HG03342 (cell line): ENCODE measurements at regions not wholly inside any gene's neighbourhood (a gene's known extent, or its start where the extent isn't known, plus 50 kb on each side); places are given as distances from the start of the nearest gene placed in this dataset.
"Not testable (repeated sequence)": the region's sequence is repeated elsewhere in the genome, so short reads cannot be mapped to it uniquely, and the experiment has no call there.

ENCODE experiments used
- ATAC-seq: cut with Tn5 transposase; IDR thresholded peaks from one replicate; pipeline ENCODE4 v1.9.1; 2021; ENCODE audit warnings: mild to moderate bottlenecking, moderate library complexity; ENCODE audit not compliant: unreplicated experiment

DNA sequence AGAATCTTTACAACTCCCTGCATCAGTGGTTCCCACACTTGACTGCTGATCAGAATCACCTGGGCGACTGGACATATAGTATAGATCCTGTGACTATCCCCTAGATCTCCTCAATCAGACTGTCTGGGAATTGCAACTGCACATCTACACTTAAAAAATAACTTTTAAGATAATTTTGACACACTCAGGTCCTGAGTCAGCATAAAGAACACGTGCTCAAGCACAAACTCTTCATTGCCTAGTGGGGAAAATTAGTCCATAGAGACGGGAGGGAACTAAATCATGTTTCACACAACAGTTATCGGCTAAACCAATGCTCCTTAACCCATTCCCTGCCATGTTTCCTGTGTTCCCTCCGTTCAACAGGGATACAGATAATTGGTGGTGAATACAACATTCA is 243.5 kb upstream of the FGF13 start:
- ATAC-seq, result no peak

DNA sequence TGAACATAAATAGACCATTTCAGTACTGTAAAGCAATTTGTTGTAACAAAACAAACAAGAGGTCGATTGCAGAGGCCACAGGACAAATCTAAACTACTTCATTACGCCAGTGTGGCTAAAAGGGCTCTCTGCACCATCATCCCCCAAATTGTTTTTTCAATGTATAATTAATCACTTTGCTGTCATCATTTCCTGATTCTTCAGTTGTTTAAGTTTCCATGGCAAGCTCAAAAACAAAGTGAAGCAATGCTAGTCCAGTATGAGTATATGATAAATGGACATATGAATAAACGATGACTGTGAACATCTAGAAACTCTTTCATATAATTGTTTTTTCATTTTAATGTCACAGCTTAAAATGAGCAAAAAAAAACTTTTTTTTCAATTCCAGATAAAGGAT is 235.4 kb upstream of the FGF13 start:
- no peak for ATAC-seq

DNA sequence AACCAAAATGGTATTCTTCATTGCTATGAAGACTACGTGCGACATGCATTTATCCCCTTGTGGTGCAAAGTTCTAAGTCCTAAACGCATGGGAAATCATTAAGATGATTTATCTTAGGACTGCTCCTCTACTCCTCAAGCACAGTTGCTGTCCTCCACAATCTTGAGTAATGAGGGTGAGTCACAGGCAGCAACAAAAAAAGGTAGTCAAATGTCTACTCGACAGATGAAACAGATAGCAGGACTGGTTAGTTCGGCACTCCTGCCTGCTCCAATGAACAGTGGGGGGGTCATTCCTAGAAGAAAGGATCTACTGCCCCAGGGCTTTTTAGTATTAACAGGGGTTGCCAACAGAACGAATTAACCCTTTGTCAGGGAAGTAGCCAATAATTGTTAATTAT is 233.7 kb upstream of the FGF13 start:
- ATAC-seq, result no peak

DNA sequence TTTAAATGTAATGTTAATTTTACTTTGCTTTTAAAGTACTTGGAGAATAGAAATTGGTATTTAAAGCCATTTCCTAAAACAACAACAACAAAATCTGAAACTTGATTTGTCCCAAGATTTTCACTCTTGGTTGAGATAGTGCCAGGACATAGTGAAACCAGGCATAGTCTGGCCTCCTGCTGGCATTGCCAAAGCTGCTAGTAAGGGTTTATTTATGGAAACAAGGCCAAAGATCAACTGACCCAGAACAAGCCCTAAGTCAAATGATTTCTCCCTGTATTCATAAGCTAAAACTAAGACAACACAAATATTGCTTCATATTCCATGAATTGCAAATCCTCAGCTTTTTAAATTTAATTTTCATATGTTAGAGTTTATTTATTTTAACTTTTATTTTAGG is 227.5 kb upstream of the FGF13 start:
- ATAC-seq, result no peak

DNA sequence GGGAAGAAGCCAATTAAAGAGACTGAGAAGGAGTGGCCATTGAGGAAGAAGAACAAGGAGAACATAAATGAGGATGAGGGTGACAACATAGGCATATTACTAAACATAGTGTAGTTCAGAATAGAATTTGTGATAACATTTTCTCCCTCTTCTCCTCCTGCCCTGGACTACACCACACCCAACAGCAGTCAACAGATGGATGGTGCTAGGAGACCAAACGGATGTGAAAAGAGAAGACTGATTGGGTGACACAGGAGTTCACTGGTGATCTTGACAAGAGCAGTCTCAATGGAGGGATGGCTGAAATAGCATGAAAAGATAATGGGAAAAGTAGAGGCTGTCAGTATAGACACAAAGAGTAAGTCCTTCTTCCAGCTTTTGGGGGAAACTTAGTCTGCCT is 226.5 kb upstream of the FGF13 start:
- ATAC-seq, result no peak

DNA sequence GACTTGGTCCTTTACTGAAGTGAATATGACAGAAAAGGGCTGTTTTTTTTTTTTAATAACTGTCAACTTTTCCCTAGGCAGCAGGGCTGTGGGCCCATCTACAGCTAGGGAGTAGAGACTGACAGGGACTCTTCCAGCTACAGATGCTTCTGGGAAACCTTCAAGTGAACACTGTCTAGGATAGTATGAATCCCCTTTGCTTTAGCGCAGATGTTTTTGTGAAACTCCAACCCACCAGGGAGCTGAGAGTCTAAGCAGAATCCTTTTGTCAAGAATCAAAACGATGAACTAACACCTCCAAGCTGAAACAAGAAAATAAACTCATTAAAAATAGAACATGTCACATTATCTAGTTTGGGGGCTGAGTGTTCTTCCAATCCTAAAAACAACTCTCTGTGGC is 219.7 kb upstream of the FGF13 start:
- ATAC-seq, result no peak

DNA sequence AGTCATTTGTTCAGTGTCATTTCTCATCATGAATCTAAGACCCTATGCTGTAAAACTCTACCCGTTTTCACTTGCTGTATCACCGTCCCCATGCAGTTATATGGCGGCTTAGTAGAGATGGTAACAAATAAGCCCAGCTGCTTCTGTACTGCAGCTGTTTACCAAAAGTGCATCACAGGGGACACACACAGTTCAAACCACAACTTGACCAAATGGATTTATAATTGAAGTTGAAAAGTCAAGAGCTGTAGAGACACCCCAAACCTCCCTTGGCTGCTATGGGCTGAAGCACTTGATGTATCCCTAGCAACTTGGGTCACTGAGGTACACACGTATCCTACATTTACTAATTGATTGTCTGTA is 219.0 kb upstream of the FGF13 start:
- no peak for ATAC-seq

DNA sequence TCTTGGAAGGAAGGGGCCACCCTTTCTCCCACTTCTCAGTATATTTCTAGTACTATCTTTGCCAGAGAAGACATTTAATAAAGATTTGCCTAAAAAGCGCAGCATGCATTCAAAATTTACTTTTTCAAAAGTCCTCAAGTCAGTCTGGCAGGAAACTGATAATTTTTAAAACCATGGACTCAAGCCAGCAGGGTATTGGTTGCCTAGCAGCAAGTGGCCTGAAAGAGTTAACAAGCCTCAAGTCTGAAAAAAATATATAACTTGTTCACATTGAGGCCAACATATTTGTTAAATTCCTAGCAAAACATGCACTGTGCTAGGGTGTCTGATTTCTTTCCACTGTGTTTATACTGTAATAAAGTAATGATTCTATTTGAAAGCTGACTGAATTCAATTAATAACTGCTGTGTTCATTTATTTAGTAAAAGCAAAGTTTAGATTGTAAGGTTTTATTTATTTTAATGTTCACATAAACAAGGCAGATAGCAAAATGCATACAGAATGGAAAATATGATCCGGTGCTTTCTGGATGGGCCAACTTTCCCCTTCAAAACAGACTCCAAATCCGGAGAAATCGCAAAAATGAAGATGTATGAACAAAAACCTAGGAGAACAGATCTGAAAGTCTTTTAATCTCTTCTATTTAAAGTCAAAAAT is 218.5 kb upstream of the FGF13 start:
- no peak for ATAC-seq

DNA sequence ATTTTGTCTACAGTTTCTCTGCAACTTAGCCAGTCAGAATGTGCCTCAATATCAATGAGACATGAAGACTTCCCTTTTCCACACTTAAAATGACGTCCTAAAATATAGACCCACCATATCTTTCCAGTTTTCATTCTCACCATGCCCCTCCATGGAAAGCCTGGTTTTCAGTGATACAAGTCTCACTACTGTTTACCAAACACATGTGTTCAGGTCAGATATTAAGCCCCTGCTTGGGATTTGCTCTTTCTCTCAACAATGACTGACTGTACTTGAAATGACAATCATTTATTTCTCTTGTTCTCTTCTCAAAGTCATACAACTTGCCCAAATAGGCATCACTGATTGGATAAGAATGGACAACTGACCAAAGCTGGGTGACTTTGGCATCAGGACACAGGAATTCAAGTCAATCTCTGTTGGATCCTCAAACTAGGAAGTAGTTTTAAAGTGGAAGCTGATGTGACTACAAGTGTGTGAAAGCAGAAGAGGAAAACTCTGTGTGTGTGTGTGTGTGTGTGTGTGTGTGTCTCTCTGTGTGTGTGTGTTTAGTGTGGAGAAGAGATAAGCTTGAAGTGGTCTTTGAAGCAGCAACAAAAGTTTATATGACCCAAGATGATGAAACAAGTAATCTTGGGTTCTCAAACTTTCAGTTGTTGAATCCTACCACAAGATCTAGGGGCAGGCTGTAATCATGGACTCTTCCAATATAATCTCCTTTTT is 217.4 kb upstream of the FGF13 start:
- ATAC-seq, result no peak

DNA sequence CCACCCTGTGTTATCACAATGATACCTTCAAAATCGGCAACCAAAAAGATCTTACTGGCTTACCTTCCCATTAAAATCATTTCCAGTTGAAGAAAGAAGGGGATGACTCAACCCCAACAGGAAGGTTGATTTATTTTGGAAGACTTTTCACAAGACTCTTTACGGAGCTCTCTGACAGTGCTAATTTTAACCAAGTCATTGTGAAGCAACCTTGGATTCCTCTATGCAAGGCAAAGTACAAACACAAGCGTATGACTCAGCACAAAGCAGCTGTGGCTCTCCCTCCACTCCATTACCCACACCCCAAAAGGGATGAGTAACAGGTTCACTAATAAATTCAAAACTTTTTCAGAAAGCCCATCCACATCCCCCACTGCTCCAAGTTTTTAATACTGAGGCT is 213.8 kb upstream of the FGF13 start:
- no peak for ATAC-seq

DNA sequence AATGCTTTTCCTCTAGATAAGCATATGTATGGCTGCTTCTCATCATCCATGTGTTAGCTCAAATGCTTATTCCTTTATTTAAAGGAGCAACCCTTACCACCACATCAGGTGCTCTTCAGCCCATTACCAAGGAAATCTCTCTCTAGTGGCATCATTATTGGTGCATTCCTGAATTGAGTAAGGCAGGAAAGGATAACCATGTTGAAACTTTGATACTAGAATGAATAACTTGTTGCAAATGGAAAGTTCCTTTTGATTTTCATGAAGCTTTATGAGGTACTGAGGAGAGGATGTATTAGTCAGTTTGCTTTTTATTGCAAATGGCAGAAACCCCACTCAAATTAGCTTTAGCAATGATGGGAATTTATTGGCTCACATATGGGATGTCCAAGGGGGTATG is 212.3 kb upstream of the FGF13 start:
- ATAC-seq, result no peak

DNA sequence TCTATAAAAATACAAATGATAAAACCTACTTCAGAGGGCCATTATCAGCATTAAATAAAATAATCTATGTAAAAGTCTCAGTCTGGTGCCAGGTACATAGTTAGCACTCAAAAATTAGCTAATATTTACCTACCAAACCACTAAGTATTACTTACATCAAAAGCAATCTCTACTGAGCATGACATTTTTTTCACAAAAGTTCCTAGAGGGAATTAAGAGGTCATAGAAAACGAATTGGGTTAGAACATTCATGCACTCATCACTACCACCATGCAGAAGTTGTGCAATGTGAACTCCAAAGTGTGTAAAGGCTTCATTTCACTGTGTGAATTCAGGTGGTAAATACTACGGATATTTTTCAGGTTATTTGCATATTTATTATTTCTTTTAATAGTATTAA is 209.5 kb upstream of the FGF13 start:
- no peak for ATAC-seq

DNA sequence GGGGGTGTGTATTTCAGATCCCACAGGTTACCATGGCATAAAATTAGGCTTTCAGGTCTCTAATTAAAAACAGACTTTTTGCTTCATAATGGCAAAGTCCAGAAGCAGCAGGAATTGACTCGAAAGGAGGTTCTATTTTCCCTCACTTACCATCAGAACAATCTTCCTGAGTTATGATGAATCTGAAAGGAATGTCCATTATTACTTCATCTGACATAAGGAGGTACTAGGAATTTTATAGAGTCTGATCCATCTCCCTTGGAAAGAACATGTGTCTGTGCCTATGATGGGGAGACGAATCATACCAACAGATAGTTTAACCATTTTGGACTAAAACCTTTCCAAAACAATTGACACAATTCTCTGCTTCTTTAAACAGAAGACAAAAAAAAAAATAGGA is 206.3 kb upstream of the FGF13 start:
- no peak for ATAC-seq

DNA sequence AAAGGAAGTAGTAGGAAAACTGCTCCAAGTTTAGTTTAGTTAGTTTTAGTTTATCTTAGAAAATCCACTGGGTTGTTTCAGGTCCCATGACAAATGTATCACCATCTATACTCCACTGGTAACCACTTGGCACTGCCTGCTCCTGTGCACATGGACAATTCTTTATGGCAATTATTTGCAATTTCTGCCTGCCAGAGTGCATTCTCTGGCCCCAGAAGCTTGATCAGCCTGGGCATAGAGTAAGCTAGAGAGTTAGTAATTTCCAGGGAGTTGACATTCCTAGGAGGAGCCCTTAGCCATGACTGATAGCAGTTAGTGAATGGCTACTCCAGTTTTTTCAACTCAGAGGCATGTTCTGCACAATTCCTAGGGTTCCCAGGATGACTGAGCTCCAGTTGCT is 203.2 kb upstream of the FGF13 start:
- no peak for ATAC-seq

DNA sequence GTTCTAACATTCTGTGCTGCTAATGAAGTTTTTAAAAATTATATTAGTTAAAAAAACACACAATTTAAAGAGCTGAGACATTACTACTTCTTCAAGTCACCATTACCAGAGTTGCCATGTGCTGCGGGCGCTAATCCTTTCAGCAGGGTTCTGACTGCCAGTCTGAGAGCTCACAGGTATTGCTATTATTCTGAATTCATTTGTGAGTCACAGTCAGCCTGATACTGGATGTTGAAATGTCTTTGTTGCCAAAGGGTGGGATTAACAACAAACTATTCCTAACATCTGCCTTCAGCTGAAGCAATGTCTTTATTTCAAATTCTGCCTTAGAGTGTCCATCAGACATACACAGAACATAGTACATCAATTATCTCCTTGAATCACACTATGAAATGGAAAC is 197.1 kb upstream of the FGF13 start:
- no peak for ATAC-seq

DNA sequence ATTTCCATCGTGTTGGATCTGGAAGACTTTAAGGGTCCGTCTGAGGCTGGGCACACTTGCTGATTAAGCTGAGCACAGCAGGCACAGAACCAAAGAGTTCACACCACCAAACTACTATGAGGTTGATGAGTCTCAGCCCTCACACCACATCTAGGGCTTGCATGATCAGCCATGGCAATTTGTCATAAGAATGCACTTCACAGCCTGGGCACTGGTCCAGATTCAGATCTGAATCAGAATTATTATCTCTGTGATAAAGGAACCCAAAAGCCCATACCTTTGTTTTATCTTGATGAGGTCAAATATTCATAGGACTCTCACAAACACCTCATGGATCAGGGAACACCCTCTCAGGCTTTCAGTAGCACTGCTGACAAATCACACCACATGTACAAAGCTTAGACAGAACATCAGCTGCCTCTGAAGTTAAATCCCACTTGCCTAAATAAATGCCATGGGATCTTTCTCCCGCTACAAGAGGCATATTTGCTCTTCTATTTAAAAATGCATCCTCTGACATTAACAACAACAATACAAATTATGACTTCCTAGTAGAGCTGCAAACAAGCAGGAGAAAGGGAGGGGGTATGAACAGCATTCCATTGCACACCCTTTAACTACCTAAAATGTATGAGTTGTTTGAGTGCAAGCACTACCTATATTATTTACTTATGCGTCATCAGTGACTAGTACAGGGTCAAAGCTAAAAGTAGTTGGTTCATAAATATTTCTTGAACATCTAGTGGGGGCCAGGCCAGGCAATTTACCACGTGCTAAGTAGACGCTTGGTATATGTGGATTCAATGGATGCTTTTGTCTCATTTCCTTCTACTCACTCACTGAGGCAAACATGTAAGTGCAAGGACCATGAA is 186.3 kb upstream of the FGF13 start:
- ATAC-seq, result no peak

DNA sequence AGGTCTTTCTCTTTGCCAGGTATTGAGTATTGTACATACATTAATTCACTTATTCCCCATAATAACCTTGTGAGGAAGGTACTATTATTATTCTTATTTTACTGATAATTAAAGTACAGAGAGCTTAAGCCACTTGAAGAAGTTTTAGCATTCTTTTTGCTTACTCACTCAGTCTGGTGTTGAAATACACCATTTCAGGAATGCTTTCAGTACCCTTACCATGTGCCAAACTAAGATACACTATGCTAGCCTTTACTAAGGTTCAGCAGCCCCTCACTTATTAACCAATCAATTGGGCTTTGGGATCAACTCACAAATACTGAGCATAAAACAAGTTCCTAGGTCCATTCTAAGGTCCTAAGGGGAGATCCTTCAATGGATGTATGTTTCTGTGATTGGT is 179.0 kb upstream of the FGF13 start:
- ATAC-seq, result no peak

DNA sequence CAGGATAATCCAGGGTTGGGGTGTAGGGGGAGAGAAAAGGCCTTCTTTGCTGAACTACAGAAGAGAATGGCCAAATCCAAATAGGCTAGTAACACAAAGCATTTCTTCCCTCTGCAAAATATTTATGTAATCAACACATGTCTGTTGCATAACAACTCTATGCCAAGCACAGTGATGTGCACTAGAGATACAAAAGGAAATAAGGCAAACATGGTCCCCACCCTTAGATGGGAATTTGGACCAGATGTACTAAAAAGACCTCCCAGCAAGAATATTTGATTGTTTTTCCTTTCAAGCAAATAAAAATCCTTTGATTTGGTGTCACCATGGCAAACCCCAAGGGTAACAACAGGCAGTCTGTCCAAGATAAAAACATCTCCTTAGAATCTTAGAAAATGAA is 177.6 kb upstream of the FGF13 start:
- no peak for ATAC-seq

DNA sequence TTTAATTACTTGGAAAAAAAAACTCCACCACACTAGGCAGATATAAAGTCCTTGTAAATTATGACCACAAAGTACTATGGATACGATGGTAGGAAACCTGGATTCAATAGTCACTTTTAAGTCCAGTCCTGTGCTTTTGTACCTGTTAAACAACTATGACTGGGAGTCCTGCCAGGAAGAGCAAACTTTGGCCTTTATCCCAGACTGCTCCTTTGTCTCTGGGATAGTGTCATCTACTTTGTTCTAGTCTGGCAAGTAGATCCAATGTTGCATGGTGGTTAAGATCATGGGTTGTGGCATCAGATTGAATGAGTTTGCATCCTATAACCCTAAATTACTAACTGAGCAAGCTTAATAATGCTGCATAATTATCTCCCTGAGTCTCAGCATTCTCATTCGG is 175.3 kb upstream of the FGF13 start:
- ATAC-seq, result no peak

DNA sequence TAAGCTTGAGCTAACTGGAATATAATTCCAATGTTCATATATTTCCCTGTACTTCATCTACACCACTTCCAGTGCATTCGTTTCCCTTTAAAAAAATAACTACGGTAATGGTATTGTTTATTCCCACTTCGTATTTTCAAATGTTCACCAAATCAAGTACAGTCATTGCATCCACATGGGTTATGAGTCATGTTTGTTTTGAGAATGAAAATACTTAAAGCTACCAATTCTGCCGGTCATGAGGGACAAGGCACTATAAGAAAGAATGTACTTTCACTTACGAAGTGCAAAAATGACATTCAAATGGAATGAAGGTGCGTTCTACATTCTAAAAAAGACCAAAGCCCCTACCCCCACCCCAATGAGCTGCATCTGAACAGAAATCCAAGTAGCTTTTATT is 174.4 kb upstream of the FGF13 start:
- ATAC-seq, result no peak

DNA sequence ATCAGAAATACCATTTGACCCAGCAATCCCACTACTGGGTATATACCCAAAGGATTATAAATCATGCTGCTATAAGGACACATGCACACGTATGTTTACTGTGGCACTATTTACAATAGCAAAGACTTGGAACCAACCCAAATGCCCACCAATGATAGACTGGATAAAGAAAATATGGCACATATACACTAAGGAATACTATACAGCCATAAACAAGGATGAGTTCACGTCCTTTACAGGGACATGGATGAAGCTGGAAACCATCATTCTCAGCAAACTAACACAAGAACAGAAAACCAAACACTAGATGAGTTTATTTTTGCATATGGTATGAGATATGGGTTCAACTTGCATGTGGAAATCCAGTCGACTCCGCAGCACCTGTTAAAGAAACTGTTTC is 168.8 kb upstream of the FGF13 start:
- ATAC-seq, result not testable (repeated sequence)

DNA sequence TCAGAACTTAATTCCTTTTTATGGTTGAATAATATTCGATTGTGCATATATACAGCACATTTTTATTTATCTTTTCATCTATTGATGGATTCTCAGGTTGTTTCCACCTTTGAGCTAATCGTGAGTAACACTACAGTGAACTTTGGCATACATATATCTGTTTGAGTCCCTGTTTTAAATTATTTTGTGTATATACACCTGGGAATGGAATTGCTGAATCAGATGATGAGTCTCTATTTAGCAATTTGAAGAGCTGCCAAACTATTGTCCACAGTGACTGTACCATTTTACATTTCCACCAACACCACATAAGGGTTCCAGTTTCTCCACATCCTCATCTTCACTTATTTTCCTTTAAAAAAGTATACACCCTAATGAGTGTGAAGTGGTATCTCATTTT is 166.2 kb upstream of the FGF13 start:
- ATAC-seq, result no peak
